B cell (primary cell): ENCODE measurements at regions not wholly inside any gene's neighbourhood (a gene's known extent, or its start where the extent isn't known, plus 50 kb on each side); places are given as distances from the start of the nearest gene placed in this dataset.

Experiments used
- ATAC-seq: fragments of 200-7000 bp; cut with Tn5 transposase; one replicate; pipeline ENCODE4 v1.10.0; 2021; ENCODE audit warnings: low read depth, mild to moderate bottlenecking, moderate number of reproducible peaks, moderate library complexity
- CTCF ChIA-PET: fragments of 350-600 bp; sonication (Branson Sonifier 250); formaldehyde crosslinking; loops from one replicate; lab custom pipeline; 2021; ENCODE audit warnings: antibody characterized with exemption, inconsistent platforms; lab: Charles Lee
- POLR2A ChIA-PET: fragments of 350-600 bp; sonication (Branson Sonifier 250); formaldehyde crosslinking; loops from one replicate; lab custom pipeline; 2021; ENCODE audit warnings: antibody characterized with exemption; lab: Charles Lee
- DNase-seq: peaks from one replicate; pipeline ENCODE4 v3.0.0; 2013
- H2AFZ ChIP-seq: 2 replicates; pipeline ENCODE4 v1.6.1; 2012; ENCODE audit warnings: mild to moderate bottlenecking, low read depth, low read length; ENCODE audit not compliant: insufficient read depth, poor library complexity, severe bottlenecking
- H3K27ac ChIP-seq, 2 donors: 1 replicate in 1 of 2; 2 replicates in 1 of 2; pipeline ENCODE4 v1.5.1; 2012 to 2013; ENCODE audit warnings: low read length in 2 of 2, mild to moderate bottlenecking in 2 of 2, moderate library complexity in 1 of 2
- H3K27me3 ChIP-seq, 4 experiments: fragments of 200-600 bp in 1 of 4; sonication (generic) in 1 of 4; replicated peaks in 1 of 4; 1 replicate in 2 of 4; 2 replicates in 2 of 4; pipeline versions ENCODE4 v1.6.1 to v1.7.0; 2013 to 2016; ENCODE audit warnings: low read length in 3 of 4, mild to moderate bottlenecking in 2 of 4, mixed read lengths in 1 of 4, moderate library complexity in 1 of 4; ENCODE audit not compliant: insufficient read depth in 4 of 4, control insufficient read depth in 3 of 4; ENCODE audit errors: control extremely low read depth in 1 of 4
- H3K36me3 ChIP-seq, 2 experiments: replicated peaks in 1 of 2; 1 replicate in 1 of 2; 2 replicates in 1 of 2; pipeline versions ENCODE4 v1.6.1 to v1.7.1; 2013; ENCODE audit warnings: low read length in 1 of 2; ENCODE audit not compliant: insufficient read depth in 2 of 2, control insufficient read depth in 1 of 2; ENCODE audit errors: control extremely low read depth in 1 of 2, extremely low read depth in 1 of 2
- H3K4me1 ChIP-seq, 2 donors: fragments of 200-600 bp in 1 of 2; sonication (generic) in 1 of 2; 1 replicate in 1 of 2; 2 replicates in 1 of 2; pipeline versions ENCODE4 v1.5.1 to v1.6.1; 2013 to 2017; ENCODE audit warnings: low read length in 2 of 2; ENCODE audit not compliant: control insufficient read depth in 2 of 2, insufficient read depth in 2 of 2
- H3K4me2 ChIP-seq: replicated peaks from 2 replicates; pipeline ENCODE3; 2012; ENCODE audit warnings: mild to moderate bottlenecking, low read depth, low read length; ENCODE audit not compliant: poor library complexity, severe bottlenecking
- H3K4me3 ChIP-seq, 5 experiments: fragments of 200-600 bp in 1 of 5; sonication (generic) in 1 of 5; 1 replicate in 3 of 5; 2 replicates in 2 of 5; pipeline versions ENCODE4 v1.5.1 to v1.7.0; 2011 to 2016; ENCODE audit warnings: low read length in 4 of 5, mild to moderate bottlenecking in 4 of 5, low read depth in 2 of 5, control low read depth in 1 of 5, moderate library complexity in 1 of 5; ENCODE audit not compliant: insufficient read depth in 1 of 5; ENCODE audit errors: control extremely low read depth in 1 of 5, extremely low read depth in 1 of 5
- H3K79me2 ChIP-seq: fragments of 200-600 bp; sonication (generic); one replicate; pipeline ENCODE4 v1.6.0; 2016; ENCODE audit warnings: low read length; ENCODE audit not compliant: control insufficient read depth, insufficient read depth
- H3K9ac ChIP-seq: fragments of 200-600 bp; sonication (generic); 2 replicates; pipeline ENCODE4 v1.6.1; 2017; ENCODE audit warnings: mild to moderate bottlenecking, low read length, moderate library complexity
- H3K9me3 ChIP-seq, 3 donors: one replicate each; pipeline versions ENCODE4 v1.6.1 to v1.7.1; 2013; ENCODE audit warnings: low read length in 2 of 3; ENCODE audit not compliant: control insufficient read depth in 2 of 3, insufficient read depth in 1 of 3; ENCODE audit errors: control extremely low read depth in 1 of 3
- H4K20me1 ChIP-seq: 2 replicates; pipeline ENCODE4 v1.6.0; 2012; ENCODE audit warnings: mild to moderate bottlenecking, low read length; ENCODE audit not compliant: insufficient read depth, control insufficient read depth, poor library complexity, severe bottlenecking
- H3K27ac Mint-ChIP-seq: one replicate; pipeline ENCODE4 v1.8.0; 2021; ENCODE audit warnings: mixed read lengths
- H3K27me3 Mint-ChIP-seq: one replicate; pipeline ENCODE4 v1.8.0; 2021; ENCODE audit warnings: mixed read lengths
- H3K4me1 Mint-ChIP-seq: one replicate; pipeline ENCODE4 v1.8.0; 2021; ENCODE audit warnings: mixed read lengths
- H3K4me3 Mint-ChIP-seq: one replicate; pipeline ENCODE4 v1.8.0; 2021; ENCODE audit warnings: mixed read lengths
- H3K9me3 Mint-ChIP-seq: one replicate; pipeline ENCODE4 v1.8.0; 2022; ENCODE audit warnings: mixed read lengths; ENCODE audit not compliant: insufficient read depth
- EZH2 ChIP-seq: IDR thresholded peaks from 2 replicates; pipeline ENCODE4 v1.6.1; 2012; ENCODE audit warnings: borderline replicate concordance, low read depth, mild to moderate bottlenecking, moderate library complexity, low read length; ENCODE audit not compliant: insufficient read depth, poor library complexity, severe bottlenecking
- WGBS: methylation state at CpG from one replicate; pipeline ENCODE4 v1.1.5; 2013; ENCODE audit warnings: missing lambda C conversion rate; ENCODE audit not compliant: insufficient coverage; 5-methylcytosine and 5-hydroxymethylcytosine counted together
- intact Hi-C: fragments of 100-400 bp; cut with micrococcal nuclease; formaldehyde crosslinking; loops from one replicate; pipeline ENCODE4 v1.10.0; 2022
- TF ChIP-seq, protein P1 (sequence below): fragments of 200-600 bp; IDR thresholded peaks from one replicate; pipeline ENCODE4 v1.8.0; 2022; ENCODE audit warnings: antibody characterized with exemption, mild to moderate bottlenecking

DNA sequence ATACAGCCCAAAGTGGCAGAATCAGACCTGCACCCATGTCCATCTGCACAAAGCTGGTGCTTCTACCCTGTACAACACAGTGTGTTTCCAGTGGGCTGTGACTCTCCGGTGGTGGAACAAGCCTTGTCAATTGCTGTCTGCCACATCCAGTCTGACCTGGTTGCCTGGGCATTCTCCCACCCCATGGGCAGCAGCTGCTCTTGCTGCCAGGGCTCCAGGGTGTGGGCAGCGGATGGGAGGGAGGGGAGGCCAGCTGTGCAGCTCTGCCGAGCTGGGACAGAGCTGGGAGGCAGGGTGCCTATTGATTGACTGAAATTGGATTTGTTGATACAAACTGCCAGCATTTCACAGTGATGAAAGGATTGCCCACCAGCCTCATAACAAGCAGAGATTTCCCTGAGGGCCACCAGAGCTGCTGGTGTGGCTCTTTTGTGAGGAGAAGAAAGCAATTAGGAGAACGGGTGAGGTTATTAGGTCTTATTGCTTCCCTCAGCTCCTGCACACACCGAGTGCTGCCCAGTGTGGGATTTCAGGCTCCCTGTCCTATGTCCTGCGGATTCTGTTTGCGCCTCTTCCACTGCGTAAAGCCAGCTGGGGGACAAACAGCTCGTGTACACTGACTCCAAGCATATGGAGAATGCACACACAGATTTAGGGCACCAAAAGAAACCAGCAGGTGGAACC lies 150.8 kb downstream of the NRN1 start:
- peaks cover 0 to 2% (median 0%) of the 10 kb centered on the region in 3 donors for H3K9me3 ChIP-seq
- ChIA-PET POLR2A (interaction anchor here (0.7 kb wide), 1 partner anchor 139 kb away, joined by 3 read pairs; no protein-coding TSS in a partner anchor), CTCF (no interaction called here)
- DNase-seq (no peak), ATAC-seq (no peak)
- H3K36me3 ChIP-seq, result no peaks in the 10 kb centered on the region
- TF ChIP-seq EZH2, result no peak
- TF ChIP-seq, protein P1, sequence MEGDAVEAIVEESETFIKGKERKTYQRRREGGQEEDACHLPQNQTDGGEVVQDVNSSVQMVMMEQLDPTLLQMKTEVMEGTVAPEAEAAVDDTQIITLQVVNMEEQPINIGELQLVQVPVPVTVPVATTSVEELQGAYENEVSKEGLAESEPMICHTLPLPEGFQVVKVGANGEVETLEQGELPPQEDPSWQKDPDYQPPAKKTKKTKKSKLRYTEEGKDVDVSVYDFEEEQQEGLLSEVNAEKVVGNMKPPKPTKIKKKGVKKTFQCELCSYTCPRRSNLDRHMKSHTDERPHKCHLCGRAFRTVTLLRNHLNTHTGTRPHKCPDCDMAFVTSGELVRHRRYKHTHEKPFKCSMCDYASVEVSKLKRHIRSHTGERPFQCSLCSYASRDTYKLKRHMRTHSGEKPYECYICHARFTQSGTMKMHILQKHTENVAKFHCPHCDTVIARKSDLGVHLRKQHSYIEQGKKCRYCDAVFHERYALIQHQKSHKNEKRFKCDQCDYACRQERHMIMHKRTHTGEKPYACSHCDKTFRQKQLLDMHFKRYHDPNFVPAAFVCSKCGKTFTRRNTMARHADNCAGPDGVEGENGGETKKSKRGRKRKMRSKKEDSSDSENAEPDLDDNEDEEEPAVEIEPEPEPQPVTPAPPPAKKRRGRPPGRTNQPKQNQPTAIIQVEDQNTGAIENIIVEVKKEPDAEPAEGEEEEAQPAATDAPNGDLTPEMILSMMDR, result no peak
- H3K27ac ChIP-seq, result no peak overlapping the region
- Mint-ChIP-seq H3K4me1 (peaks cover 4% of the 10 kb centered on the region), H3K9me3 (no peaks in the 10 kb centered on the region), H3K4me3 (no peak overlapping the region), H3K27ac (no peak overlapping the region), H3K27me3 (peaks cover 17% of the 10 kb centered on the region)
- H4K20me1 ChIP-seq, result no peaks in the 10 kb centered on the region
- no peaks in the 10 kb centered on the region for H3K79me2 ChIP-seq
- H3K4me3 ChIP-seq, result no peak overlapping the region
- H3K27me3 ChIP-seq, result peaks cover 0 to 12% (median 7%) of the 10 kb centered on the region in 4 experiments
- intact Hi-C loops, result no loop called here
- H2AFZ ChIP-seq, result no peak overlapping the region
- peaks cover 5 to 7% of the 10 kb centered on the region in 2 donors for H3K4me1 ChIP-seq
- no peak overlapping the region for H3K4me2 ChIP-seq
- WGBS, result 88% methylated on average over 7 of the region's 9 CpGs
- no peak overlapping the region for H3K9ac ChIP-seq

DNA sequence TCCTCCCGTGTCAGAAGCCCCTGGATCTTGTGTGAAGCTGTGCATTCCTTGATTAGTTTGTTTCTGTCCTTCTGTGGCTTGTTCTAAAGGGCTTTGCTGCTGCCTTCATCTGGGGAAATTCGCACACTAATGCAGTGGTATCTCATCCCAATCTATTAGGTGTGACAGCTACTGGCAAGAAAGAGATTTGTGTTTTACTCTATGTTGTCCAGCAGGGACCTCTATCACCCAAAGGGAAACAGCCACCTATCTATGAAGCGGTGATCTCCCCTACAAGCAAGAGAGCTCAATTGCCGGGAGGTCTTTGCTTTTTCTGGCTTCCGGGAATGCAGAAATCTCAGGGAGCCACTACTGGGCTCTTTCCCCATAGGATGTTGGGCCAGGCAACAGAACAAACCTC lies 151.8 kb downstream of the NRN1 start:
- peaks cover 20% of the 10 kb centered on the region for H3K27me3 Mint-ChIP-seq
- ChIA-PET CTCF (no interaction called here), POLR2A (no interaction called here)
- intact Hi-C loops, result no loop called here
- H2AFZ ChIP-seq, result no peak overlapping the region
- no peak for ATAC-seq
- no peak overlapping the region for H3K4me3 Mint-ChIP-seq
- no peak overlapping the region for H3K27ac ChIP-seq
- H3K9me3 ChIP-seq, result peaks cover 0 to 2% (median 0%) of the 10 kb centered on the region in 3 donors
- no peaks in the 10 kb centered on the region for H3K9me3 Mint-ChIP-seq
- no peak overlapping the region for H3K9ac ChIP-seq
- no peak for DNase-seq
- H3K27me3 ChIP-seq, result peaks cover 0 to 19% (median 11%) of the 10 kb centered on the region in 4 experiments
- no peak overlapping the region for H3K4me3 ChIP-seq
- H3K27ac Mint-ChIP-seq, result no peak overlapping the region
- WGBS, result 83% methylated on average over 4 of the region's 5 CpGs
- no peaks in the 10 kb centered on the region for H3K79me2 ChIP-seq
- TF ChIP-seq EZH2, result no peak
- TF ChIP-seq, protein P1, result no peak
- H3K4me1 Mint-ChIP-seq, result peaks cover 11% of the 10 kb centered on the region
- no peaks in the 10 kb centered on the region for H3K36me3 ChIP-seq
- H4K20me1 ChIP-seq, result no peaks in the 10 kb centered on the region
- peaks cover 5 to 13% of the 10 kb centered on the region in 2 donors for H3K4me1 ChIP-seq
- no peak overlapping the region for H3K4me2 ChIP-seq
